Left lobe of liver (tissue), 2 donors: ENCODE measurements at regions not wholly inside any gene's neighbourhood (a gene's known extent, or its start where the extent isn't known, plus 50 kb on each side); places are given as distances from the start of the nearest gene placed in this dataset.
"Not testable (repeated sequence)": the region's sequence is repeated elsewhere in the genome, so short reads cannot be mapped to it uniquely, and the experiment has no call there.

Experiments
- ATAC-seq: fragments of 200-7000 bp; cut with Tn5 transposase; one replicate; pipeline ENCODE4 v1.9.1; 2020; ENCODE audit warnings: mild to moderate bottlenecking, moderate library complexity
- DNase-seq: peaks from one replicate; pipeline ENCODE4 v3.0.0-alpha.2; 2020; ENCODE audit warnings: low spot score
- donor health status: DM: no; HTN: no; CAD: no; lungs with moderate emphysema.
- donor health status: DM: no; HTN: yes; CAD: no.

GRCh38 chr13:37510441-37510840, 88.1 kb downstream of the POSTN start:
- ATAC-seq (no peak), DNase-seq (no peak)

GRCh38 chr13:37505531-37505930, 93.0 kb downstream of the POSTN start:
- ATAC-seq (no peak), DNase-seq (no peak)

- ATAC-seq = no peak
- DNase-seq = no peak
Observed at GRCh38 chr13:37504251-37504650, 94.3 kb downstream of the POSTN start.

GRCh38 chr13:37503287-37503686, 95.3 kb downstream of the POSTN start:
- ATAC-seq = no peak
- DNase-seq = no peak

GRCh38 chr13:37502303-37502993, 96.1 kb downstream of the POSTN start:
- DNase-seq = not testable (repeated sequence)

GRCh38 chr13:37501187-37501586, 97.4 kb downstream of the POSTN start:
- DNase-seq (no peak), ATAC-seq (no peak)

More at GRCh38 chr13:37502303-37502993, 96.1 kb downstream of the POSTN start:
- not testable (repeated sequence) for ATAC-seq

- ATAC-seq (no peak), DNase-seq (no peak)
Observed at GRCh38 chr13:37495046-37495445, 103.5 kb downstream of the POSTN start.

GRCh38 chr13:37493775-37494174, 104.8 kb downstream of the POSTN start:
- no peak for ATAC-seq
- DNase-seq = no peak

- DNase-seq = no peak
- no peak for ATAC-seq
Observed at GRCh38 chr13:37492741-37493514, 105.6 kb downstream of the POSTN start.

- ATAC-seq (no peak), DNase-seq (no peak)
Observed at GRCh38 chr13:37492075-37492474, 106.5 kb downstream of the POSTN start.

GRCh38 chr13:37491661-37492060, 106.9 kb downstream of the POSTN start:
- DNase-seq = no peak
- ATAC-seq = no peak

GRCh38 chr13:37490176-37490779, 108.3 kb downstream of the POSTN start:
- ATAC-seq = no peak
- DNase-seq = no peak

GRCh38 chr13:37488726-37489125, 109.8 kb downstream of the POSTN start:
- DNase-seq (no peak), ATAC-seq (no peak)

- DNase-seq = no peak
- no peak for ATAC-seq
Observed at GRCh38 chr13:37486171-37486681, 112.3 kb downstream of the POSTN start.

GRCh38 chr13:37485756-37486155, 112.8 kb downstream of the POSTN start:
- ATAC-seq (no peak), DNase-seq (no peak)

- ATAC-seq (no peak), DNase-seq (no peak)
Observed at GRCh38 chr13:37484056-37484455, 114.5 kb downstream of the POSTN start.

GRCh38 chr13:37482331-37482730, 116.2 kb downstream of the POSTN start:
- DNase-seq = no peak
- ATAC-seq = no peak

GRCh38 chr13:37481885-37482227, 116.7 kb downstream of the POSTN start:
- DNase-seq = no peak
- no peak for ATAC-seq

- DNase-seq (no peak), ATAC-seq (no peak)
Observed at GRCh38 chr13:37481011-37481884, 117.3 kb downstream of the POSTN start.

GRCh38 chr13:37479916-37480315, 118.7 kb downstream of the POSTN start:
- no peak for ATAC-seq
- DNase-seq = no peak

- ATAC-seq (no peak), DNase-seq (no peak)
Observed at GRCh38 chr13:37476874-37477273, 121.7 kb downstream of the POSTN start.
